SU-DHL-6 (cell line): ENCODE measurements at regions not wholly inside any gene's neighbourhood (a gene's known extent, or its start where the extent isn't known, plus 50 kb on each side); places are given as distances from the start of the nearest gene placed in this dataset.

Source experiments
- H2AFZ ChIP-seq: fragments of 200-600 bp; sonication (generic); 2 replicates; pipeline ENCODE4 v1.6.1; 2014; ENCODE audit warnings: low read depth, mild to moderate bottlenecking, moderate library complexity, mixed read lengths, antibody characterized with exemption, low read length; ENCODE audit not compliant: severe bottlenecking
- H3F3A ChIP-seq: fragments of 200-600 bp; shearing (Covaris generic); 2 replicates; pipeline ENCODE4 v1.6.0; 2016; ENCODE audit warnings: antibody characterized with exemption, mild to moderate bottlenecking; ENCODE audit not compliant: insufficient read depth
- H3K27ac ChIP-seq: fragments of 200-600 bp; sonication (generic); 2 replicates; pipeline ENCODE4 v1.5.1; 2016; ENCODE audit warnings: low read depth, mild to moderate bottlenecking, low read length, moderate library complexity, mixed read lengths
- H3K27me3 ChIP-seq: fragments of 200-600 bp; sonication (generic), shearing (Covaris generic); 2 replicates; pipeline ENCODE4 v1.6.0; 2014; ENCODE audit warnings: mild to moderate bottlenecking, low read length
- H3K36me3 ChIP-seq: fragments of 200-600 bp; sonication (generic); 2 replicates; pipeline ENCODE4 v1.6.1; 2014; ENCODE audit warnings: mild to moderate bottlenecking, low read length, mixed read lengths
- H3K4me2 ChIP-seq: fragments of 300-600, 200-600 bp; shearing (Covaris generic), sonication (generic); 2 replicates; pipeline ENCODE4 v1.6.0; 2014; ENCODE audit warnings: low read length, low read depth, mild to moderate bottlenecking; ENCODE audit not compliant: poor library complexity, severe bottlenecking
- H3K4me3 ChIP-seq: fragments of 200-600 bp; sonication (generic); 2 replicates; pipeline ENCODE4 v1.5.1; 2014; ENCODE audit warnings: antibody characterized with exemption, low read length, mild to moderate bottlenecking, mixed read lengths; ENCODE audit not compliant: insufficient read depth, poor library complexity, severe bottlenecking
- H3K79me2 ChIP-seq: fragments of 200-600 bp; sonication (generic); 2 replicates; pipeline ENCODE4 v1.6.1; 2014; ENCODE audit warnings: mild to moderate bottlenecking, low read length, moderate library complexity; ENCODE audit not compliant: insufficient read depth
- H3K9ac ChIP-seq: fragments of 200-600 bp; sonication (generic); 2 replicates; pipeline ENCODE4 v1.7.0; 2014; ENCODE audit warnings: mild to moderate bottlenecking, low read length
- H3K9me2 ChIP-seq: fragments of 200-600 bp; sonication (generic); replicated peaks from 2 replicates; pipeline ENCODE4 v1.6.1; 2014; ENCODE audit warnings: low read length; ENCODE audit not compliant: insufficient read depth
- H3K9me3 ChIP-seq: fragments of 200-600 bp; sonication (generic); 2 replicates; pipeline ENCODE4 v1.6.1; 2014; ENCODE audit warnings: low read length, mixed read lengths; ENCODE audit not compliant: insufficient read depth
- H4K20me1 ChIP-seq: fragments of 200-600 bp; sonication (generic); 2 replicates; pipeline ENCODE4 v1.6.1; 2014; ENCODE audit warnings: low read depth, mild to moderate bottlenecking, antibody characterized with exemption, low read length, moderate library complexity, mixed read lengths
- EZH2phosphoT487 ChIP-seq: fragments of 200-600 bp; sonication (generic), shearing (Covaris generic); conservative IDR thresholded peaks from 2 replicates; pipeline ENCODE4 v1.6.1; 2018; ENCODE audit warnings: mild to moderate bottlenecking, antibody characterized with exemption, low read length, moderate library complexity, mixed read lengths
- TF ChIP-seq, protein P1 (sequence below): fragments of 200-600 bp; sonication (generic); IDR thresholded peaks from one replicate; pipeline ENCODE4 v1.5.1; 2017; ENCODE audit warnings: antibody characterized with exemption, mild to moderate bottlenecking, low read length, moderate library complexity; ENCODE audit not compliant: insufficient read depth, poor library complexity, severe bottlenecking

DNA sequence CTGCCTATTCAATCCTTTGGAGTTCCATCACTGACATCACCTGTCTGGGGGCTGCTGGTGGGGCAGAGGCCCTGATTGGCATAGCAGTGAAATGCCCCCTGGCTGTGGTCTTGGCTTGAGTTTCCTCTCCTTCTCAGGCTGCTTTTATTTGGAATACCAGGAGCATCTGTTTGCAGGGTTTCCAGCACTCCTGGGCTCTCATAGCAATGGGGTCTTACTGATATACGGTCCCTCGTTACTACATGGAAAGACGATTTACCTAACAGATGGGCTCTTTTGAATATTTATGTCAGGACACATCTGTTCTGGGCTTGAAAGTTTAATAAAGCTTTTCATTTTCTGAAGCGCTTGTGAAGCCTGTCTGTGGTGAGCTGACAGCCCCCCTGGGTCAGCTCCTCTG, 230.3 kb downstream of the SLC4A3 start:
- Histone ChIP-seq H3K4me3 (no peak overlapping the region), H4K20me1 (no peaks in the 10 kb centered on the region), H2AFZ (no peak overlapping the region), H3F3A (no peaks in the 10 kb centered on the region), H3K27ac (no peak overlapping the region), H3K9ac (no peak overlapping the region), H3K79me2 (no peaks in the 10 kb centered on the region), H3K36me3 (no peaks in the 10 kb centered on the region), H3K4me2 (no peak overlapping the region), H3K27me3 (no peaks in the 10 kb centered on the region), H3K9me3 (no peaks in the 10 kb centered on the region), H3K9me2 (no peaks in the 10 kb centered on the region)
- TF ChIP-seq, protein P1, sequence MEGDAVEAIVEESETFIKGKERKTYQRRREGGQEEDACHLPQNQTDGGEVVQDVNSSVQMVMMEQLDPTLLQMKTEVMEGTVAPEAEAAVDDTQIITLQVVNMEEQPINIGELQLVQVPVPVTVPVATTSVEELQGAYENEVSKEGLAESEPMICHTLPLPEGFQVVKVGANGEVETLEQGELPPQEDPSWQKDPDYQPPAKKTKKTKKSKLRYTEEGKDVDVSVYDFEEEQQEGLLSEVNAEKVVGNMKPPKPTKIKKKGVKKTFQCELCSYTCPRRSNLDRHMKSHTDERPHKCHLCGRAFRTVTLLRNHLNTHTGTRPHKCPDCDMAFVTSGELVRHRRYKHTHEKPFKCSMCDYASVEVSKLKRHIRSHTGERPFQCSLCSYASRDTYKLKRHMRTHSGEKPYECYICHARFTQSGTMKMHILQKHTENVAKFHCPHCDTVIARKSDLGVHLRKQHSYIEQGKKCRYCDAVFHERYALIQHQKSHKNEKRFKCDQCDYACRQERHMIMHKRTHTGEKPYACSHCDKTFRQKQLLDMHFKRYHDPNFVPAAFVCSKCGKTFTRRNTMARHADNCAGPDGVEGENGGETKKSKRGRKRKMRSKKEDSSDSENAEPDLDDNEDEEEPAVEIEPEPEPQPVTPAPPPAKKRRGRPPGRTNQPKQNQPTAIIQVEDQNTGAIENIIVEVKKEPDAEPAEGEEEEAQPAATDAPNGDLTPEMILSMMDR = no peak
- no peak for TF ChIP-seq EZH2phosphoT487

DNA sequence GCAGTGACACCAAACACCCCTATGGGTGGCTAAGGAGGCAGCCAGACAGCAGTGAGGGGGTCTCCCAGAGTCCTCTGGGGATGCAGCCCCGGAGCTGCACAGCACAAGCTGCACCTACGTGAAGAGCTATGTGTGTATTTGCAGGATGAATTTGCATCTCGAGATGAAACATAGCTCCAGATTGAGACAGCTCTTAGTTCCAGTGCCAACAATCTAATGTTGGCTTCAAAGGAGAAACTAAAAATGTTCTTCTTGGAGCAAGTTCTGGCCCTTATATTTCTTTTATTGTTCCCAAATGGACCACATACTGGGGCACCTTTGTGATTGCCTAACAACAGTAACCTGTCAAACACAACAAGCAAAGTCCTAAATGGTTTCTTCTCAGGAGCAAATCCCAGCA, 233.9 kb downstream of the SLC4A3 start:
- no peaks in the 10 kb centered on the region for H3K79me2 ChIP-seq
- H3K36me3 ChIP-seq = no peaks in the 10 kb centered on the region
- H2AFZ ChIP-seq = no peak overlapping the region
- H3K9me3 ChIP-seq = no peaks in the 10 kb centered on the region
- no peak overlapping the region for H3K27ac ChIP-seq
- H3K9ac ChIP-seq = no peak overlapping the region
- no peaks in the 10 kb centered on the region for H3K9me2 ChIP-seq
- TF ChIP-seq, protein P1 = no peak
- TF ChIP-seq EZH2phosphoT487 = no peak
- H3K4me2 ChIP-seq = no peak overlapping the region
- H3K27me3 ChIP-seq = no peaks in the 10 kb centered on the region
- no peaks in the 10 kb centered on the region for H3F3A ChIP-seq
- H3K4me3 ChIP-seq = no peak overlapping the region
- no peaks in the 10 kb centered on the region for H4K20me1 ChIP-seq

DNA sequence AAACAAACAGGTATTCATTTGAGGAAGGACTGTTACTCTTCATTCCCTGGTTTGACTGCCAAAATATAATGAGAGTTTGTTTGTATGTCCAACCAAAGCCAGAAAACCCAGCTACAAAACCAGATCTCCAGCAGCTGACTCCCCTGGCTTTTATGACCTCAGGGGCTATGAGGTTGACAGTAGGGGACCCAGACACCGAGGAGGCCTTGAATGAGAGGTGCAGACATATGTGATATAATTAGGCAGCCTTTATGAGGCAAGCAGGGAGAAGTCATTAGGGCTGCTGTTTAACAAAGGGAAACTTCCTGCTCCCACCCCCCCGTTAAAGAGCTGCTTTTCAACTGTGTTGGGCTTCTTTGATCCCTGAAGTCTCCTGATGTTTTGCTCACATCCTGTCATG, 236.7 kb downstream of the SLC4A3 start:
- no peak overlapping the region for H3K9ac ChIP-seq
- no peaks in the 10 kb centered on the region for H3K9me3 ChIP-seq
- no peaks in the 10 kb centered on the region for H3K27me3 ChIP-seq
- H3K4me2 ChIP-seq = no peak overlapping the region
- no peaks in the 10 kb centered on the region for H3F3A ChIP-seq
- H4K20me1 ChIP-seq = no peaks in the 10 kb centered on the region
- H3K27ac ChIP-seq = no peak overlapping the region
- H3K36me3 ChIP-seq = no peaks in the 10 kb centered on the region
- H3K4me3 ChIP-seq = no peak overlapping the region
- no peak for TF ChIP-seq EZH2phosphoT487
- TF ChIP-seq, protein P1 = no peak
- H3K9me2 ChIP-seq = no peaks in the 10 kb centered on the region
- H2AFZ ChIP-seq = no peak overlapping the region
- H3K79me2 ChIP-seq = no peaks in the 10 kb centered on the region
